Activated CD8-positive, alpha-beta memory T cell treated with anti-CD3 and anti-CD28 coated beads, Interleukin-2, amount 50 U/mL, for 1 hour (primary cell): ENCODE measurements at regions not wholly inside any gene's neighbourhood (a gene's known extent, or its start where the extent isn't known, plus 50 kb on each side); places are given as distances from the start of the nearest gene placed in this dataset.
"Not testable (repeated sequence)": the region's sequence is repeated elsewhere in the genome, so short reads cannot be mapped to it uniquely, and the experiment has no call there.

ENCODE experiments used
- DNase-seq: peaks from one replicate; pipeline ENCODE4 v3.0.0-alpha.2; 2020; ENCODE audit errors: extremely low read depth

DNA sequence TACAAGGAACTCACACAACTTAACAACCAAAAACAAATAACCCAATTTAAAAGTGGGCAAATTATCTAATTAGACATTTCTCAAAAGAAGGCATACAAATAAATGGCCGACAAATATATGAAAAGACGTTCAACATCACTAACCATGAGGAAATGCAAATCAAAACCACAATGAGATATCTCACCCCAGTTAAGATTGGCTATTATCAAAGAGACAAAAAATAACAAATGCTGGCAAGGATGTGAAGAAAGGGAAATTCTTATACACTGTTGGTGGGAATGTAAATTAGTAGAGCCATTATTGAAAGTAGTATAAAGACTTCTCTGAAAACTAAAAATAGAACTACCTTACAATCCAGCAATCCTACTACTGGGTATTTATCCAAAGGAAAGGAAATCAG is 96.7 kb upstream of the SIRPG start:
- no peak for DNase-seq

DNA sequence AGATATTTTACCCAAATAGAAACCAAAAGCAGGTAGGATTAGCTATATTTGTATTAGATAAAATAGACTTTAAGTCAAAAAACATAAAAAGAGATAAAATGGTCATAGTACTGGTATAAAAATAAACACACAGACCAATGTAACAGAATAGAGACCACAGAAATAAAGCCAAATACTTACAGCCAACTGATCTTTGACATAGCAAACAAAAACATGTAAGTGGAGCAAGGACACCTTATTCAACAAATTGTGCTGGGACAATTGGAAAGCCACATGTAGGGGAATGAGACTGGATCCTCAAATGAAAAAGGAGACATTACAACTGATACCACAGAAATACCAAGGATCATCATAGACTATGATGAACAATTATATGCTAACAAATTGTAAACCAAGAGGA is 94.5 kb upstream of the SIRPG start:
- DNase-seq = no peak

DNA sequence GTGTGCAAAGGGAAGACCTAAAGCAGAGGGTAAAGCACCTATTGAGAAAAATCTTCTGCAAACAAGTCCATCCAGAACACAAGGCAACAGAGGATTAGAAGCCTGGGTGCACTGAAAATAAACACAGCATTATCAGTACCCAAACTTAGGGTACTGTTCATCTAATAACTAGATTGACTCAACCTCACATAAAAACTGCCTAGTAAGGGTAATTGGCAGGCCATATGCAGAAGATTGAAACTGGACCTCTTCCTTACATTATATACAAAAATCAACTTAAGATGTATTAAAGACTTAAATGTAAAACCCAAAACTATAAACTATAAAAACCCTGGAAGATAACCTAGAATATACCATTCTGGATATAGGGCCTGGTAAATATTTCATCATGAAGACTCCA is 91.2 kb upstream of the SIRPG start:
- DNase-seq = no peak

DNA sequence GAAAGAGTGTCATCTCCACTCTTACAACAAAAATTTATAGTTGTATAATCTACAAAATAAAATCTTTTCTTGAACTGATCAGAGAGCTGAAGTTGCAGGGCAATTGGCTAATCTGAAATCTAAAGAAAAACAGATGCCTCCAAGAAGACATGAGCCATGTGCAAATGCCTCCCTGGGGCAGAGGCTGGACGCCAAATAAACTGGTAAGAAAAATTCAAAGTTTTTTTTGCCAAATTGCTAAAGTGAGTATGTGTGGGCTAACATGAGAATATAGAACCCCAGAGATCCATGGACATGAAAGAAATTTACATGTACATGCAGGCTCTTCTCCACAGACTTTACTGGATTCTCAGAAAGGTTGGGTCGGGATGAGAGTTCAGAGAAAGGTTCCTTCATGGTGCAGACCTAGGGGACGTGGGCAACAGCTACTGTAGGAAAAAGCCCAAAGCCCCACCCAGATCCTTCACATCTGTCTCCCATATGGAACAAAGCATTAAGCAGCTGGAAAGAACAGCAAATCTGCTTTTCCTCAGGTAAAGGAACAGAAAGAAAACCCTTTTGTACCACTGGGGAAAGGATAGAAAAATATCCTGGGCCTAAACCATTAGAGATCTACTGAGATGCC is 90.5 kb upstream of the SIRPG start:
- DNase-seq = no peak

DNA sequence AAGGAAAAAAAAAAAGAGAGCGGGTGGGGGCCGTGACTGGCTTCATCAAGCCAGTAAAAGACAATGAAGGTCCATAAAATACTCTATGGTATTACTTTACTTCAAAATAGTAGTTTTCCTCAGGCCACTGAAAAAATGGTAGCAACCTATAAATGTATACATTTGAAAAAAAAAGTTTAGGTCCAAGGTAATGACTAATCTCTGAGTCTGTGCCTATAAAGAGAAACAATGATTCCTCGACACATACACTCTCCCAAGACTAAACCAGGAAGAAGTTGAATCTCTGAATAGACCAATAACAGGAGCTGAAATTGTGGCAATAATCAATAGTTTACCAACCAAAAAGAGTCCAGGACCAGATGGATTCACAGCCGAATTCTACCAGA is 84.5 kb upstream of the SIRPG start:
- DNase-seq = not testable (repeated sequence)

DNA sequence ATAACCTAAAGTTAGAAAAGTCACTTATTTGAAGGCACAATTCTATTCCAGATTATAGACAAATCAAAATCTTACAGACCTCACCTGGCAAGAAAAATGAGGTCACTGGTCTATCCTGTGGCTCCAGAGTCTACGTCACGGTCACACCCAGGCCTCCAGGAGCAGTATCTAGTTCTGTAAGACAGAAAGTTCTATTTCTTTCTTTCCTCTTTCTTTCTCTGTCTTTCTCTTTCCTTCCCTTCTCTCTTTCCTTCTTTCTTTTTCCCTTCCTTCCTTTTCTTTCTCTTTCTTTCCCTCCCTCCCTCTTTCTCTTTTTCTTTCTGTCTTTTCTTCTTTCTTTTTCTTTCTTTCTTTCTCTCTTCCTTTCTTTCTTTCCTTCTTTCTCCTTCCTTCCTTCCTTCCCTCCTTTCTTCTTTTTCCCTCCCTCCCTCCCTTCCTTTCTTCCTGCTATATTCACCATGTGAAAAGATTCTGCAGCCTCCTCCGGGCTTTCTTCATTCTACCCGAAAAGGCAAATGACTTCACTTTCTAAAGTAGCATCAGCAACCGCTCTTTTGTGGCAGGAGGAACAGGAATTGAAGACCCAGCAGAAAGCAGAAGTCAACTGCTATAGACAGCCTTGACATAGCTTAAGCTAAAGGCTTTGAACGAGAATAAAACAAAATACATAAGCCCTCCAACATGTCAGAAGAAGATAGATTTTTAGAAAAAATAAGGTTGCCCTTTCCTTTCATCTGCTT is 83.9 kb upstream of the SIRPG start:
- no peak for DNase-seq

DNA sequence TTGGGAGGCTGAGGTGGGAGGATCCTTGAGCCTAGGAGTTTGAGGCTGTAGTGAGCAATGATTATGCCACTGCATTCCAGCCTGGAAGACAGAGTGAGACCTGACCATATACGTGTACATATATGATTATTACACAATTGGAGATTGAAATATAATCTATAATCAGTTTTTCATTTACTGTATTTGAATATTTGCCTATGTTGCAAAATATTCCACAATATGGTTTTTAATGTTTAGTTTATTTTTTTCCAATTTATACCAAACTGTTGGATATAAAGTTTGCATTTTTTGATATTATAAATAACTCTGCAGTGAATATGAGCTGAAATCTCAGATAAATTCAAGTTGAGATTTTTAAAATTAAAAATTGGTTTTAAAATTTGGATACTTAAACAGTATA is 79.6 kb upstream of the SIRPG start:
- DNase-seq = no peak

DNA sequence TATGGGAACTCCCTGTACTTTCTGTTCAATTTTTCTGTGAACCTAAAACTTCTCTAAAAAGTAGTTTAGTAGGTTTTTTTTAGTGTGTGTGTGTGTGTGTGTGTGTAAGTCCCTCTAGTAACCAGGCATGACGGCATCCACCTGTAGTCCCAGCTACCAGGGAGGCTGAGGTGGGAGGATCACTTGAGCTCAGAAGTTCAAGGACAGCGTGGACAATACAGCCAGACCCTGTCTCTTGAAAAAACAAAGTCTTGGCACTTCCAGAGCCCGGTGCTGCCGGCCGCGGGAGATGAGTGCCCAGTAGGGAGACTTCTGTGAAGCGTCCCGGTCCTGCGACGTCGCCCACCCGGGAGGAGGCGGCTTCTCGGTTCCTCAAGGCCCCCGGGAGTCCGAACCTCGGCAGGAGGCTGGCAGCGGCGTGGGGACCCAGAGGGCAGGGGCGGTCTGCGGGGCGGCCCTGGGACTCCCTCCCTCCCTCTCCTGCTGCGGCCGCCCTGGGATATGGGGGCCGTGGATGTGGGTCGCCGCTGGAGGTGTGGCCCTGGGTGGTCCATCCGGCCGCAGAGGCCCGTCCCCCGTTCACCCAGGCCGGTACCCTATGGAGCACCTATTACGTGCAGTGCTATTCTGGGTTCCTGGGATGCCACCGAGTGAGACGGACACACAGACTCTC is 78.0 kb upstream of the SIRPG start:
- no peak for DNase-seq

DNA sequence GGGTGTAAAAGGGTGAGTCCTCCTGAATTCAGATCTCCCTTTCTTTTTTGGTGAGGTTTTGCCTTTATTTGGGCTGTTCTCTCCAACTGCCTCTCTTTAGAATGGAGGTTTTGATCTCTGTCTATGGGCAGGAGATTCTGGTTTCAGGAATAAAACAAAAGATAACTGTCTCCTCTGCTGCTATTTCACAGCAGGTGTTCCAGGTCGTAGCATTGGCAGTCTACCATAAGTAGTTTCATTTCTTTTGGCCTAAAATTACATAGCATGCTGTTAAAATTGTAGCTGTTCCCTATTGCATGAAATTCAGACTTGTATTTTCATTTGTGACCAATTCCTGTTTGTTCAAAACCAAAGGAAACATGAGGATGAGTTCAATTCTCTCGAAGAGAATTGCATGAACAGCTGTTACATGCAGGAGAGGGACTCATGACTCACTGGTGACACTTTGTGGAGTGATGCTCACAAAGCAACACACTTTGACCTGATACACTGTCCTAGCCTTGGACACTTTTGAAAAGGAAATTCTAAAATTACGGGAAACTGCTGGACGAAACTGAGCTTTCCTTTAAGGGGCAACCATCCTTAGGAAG is 76.8 kb upstream of the SIRPG start:
- DNase-seq = no peak

DNA sequence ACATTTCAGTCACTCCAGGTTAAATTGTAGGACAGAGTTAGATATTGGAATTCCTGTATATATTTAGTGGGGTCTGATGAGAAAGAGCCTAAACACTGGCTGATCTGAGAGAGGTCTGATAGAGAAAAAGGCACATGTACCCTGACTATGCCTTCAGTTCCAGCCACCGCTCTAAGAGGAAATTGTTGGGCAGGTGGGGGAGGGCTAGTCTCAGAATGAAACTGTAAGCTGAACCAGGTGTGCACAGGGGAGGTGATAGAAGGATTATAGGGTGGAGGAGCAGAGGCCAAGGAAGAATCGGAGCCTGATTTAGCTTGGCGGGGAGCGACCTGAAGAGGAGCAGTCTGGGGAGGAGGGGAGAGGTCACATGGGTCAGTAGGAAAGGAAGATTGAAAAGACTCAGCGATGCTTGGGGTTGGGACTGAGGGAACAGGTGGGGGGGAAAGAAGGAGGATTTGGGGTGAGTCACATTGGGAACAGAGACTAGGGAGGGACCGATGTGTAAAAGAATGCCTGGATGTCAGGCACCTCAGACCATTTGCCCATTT is 74.3 kb upstream of the SIRPG start:
- not testable (repeated sequence) for DNase-seq

DNA sequence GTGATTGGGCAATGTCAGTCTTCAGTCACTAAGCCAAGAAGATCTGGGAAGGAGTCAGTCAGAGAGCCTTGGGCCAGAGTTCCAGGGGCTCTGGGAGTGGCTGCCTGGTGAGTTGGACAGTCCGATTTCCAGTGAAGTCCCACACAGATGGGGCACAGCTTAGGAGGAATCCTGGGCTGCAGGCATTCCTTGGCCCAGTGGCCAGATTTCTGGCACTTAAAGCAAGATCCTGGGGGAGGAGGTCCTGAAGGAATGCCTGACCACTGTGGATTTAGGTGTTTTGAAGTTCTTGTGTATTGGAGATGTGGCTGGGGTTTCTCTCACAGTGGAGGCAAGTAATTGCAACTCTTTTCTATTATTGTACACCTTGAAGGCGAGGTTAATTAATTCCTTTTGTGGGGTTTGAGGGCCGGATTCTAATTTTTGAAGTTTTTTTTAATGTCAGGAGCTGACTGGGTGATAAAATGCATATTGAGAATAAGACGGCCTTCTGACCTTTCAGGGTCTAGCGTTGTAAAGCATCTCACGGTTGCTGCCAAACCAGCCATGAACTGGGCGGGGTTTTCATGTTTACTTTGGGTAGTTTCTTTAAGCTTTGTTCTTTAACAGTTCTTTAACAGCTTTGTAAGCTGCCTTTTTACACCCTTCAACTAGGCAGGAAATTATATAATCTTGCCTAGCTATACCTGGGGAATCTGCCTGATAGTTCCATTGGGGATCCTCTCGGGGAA is 73.6 kb upstream of the SIRPG start:
- not testable (repeated sequence) for DNase-seq

DNA sequence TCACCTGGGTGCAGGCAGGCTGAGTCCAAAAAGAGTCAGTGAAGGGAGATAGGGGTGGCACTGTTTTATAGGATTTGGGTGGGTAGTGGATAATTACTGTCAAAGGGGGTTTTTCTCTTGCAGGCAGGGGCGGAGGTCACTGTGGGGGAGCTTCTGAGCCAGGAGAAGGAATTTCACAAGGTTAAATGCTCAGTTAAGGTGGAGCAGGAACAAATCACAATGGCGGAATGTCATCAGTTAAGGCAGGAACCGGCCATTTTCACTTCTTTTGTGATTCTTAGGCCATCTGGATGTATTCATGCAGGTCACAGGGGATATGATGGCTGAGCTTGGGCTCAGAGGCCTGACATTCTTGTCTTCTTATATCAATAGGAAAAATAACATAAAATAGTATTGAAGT is 69.7 kb upstream of the SIRPG start:
- not testable (repeated sequence) for DNase-seq

DNA sequence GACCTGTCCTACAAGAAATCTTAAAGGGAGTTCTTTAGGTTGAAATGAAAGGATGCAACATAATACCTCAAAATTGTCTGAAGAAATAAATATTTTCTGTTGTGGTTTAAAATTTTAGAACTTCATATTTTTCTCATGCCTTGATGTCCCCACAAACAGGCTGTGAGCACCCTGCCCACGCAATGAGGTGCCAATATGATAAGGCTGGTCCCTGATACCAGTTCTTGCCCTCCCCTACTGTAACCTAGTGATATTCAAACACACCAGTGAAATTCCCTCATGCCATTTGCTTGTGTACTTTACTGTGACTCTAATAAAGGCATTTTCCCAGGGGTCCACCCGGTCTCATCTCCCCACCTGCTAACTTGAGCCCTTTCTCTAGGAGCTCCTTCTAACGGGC is 67.3 kb upstream of the SIRPG start:
- DNase-seq = no peak

DNA sequence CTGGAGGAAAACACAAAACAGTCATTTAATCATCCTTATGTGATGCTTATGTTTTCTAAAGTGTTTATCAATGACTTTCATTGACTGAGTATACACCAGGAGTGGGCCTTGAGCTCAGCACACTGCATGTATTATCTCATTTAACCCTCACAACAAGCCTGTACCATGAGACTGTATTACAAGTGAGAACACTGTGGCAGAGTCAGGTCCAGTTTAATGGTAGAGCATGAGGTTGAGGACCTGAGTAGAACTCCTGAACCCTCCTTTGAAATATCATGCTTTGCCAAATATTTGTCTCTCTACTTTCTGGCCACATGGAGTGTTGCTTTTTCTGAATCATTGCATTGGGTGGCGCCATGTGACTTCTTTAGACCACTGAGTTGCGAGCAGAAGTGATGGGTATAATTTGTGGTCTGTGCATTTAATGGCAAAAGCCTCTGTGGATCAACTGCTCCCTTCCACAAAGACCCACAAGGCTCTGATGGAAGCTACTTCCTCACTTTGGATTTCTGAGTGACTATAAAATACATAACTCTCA is 65.0 kb upstream of the SIRPG start:
- DNase-seq = no peak

DNA sequence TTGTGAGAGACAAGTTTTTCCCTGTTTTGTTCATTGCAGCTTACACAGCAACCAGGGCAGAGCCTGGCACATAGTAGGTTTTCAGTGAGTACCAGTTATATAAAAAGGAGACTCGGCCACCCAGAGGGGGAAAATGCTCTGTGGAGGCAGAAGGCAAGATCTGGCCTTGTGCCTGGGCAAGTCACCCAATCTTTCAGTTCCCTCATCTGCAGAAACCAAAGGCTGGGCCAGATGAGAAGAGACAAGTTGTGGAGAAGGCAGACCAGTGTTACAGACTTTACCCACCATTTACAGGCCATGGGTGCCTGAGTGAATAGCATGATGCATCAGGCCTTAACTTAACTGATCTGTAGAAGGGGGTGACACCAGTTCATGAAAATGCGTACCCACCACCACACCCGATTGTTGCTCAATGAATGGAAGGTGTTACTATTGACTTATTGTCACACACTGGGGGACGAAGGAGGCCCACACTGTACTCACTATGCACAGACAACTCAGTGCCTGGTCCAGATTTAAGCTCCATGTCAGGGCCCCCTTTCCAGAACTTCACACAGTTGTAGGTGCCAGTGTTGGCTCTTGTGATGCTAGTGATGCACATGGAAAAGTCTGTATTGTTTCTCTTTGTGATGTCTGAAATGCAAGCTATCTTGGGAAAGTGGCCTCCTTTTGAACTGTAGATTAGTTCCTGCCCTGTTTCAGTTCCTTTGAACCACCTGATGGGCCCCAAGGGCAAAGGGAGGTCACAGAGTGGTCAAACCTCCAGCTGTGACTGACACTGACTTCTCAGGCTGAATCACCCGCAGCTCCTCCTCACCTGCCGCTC is 64.3 kb upstream of the SIRPG start:
- DNase-seq = no peak

DNA sequence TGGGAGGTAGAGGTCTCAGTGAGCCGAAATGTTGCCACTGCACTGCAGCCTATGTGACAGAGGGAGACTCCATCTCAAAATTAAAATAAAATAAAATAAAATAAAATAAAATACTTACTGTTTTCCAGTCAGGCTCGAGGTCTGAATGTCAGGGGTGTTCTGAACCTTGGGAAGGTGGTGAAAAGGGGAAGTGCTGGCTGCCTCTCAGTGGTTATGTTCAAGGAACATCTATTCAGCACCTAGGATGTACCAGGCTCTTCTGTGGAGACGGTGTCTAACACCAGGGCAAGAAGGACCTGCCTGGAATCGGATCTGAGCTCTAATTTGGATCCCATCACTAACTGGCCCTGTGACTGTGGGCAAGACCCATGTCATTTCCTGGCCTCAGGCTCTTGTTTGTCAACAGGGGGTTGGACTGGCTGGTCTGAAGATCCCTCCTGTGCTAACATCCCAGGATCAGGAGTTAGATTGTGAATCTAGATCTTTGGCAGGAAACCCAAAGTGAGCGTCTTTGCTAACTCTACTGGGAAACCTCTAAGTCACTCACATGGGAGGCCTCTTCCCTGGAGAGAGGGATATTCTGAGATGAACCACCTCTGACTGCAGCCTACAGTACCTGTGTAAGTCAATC is 63.4 kb upstream of the SIRPG start:
- no peak for DNase-seq

DNA sequence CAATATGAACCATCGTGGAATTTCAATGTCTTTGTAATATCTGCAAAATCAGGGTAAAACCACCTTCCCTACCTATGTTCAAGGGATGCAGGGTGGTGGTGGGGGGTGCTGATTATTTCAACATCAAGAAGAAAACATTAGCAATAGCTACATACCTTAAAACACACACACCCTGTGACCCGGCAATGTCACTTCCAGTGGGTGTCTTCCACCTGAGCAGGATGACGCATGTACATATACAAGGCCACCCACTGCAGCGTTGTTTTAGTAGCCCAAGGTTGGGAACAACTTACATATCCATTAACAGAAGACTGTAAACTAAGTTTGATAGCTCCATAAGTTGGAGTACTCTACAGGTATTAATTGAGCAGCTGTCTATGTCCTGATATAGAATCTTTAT is 62.6 kb upstream of the SIRPG start:
- no peak for DNase-seq

DNA sequence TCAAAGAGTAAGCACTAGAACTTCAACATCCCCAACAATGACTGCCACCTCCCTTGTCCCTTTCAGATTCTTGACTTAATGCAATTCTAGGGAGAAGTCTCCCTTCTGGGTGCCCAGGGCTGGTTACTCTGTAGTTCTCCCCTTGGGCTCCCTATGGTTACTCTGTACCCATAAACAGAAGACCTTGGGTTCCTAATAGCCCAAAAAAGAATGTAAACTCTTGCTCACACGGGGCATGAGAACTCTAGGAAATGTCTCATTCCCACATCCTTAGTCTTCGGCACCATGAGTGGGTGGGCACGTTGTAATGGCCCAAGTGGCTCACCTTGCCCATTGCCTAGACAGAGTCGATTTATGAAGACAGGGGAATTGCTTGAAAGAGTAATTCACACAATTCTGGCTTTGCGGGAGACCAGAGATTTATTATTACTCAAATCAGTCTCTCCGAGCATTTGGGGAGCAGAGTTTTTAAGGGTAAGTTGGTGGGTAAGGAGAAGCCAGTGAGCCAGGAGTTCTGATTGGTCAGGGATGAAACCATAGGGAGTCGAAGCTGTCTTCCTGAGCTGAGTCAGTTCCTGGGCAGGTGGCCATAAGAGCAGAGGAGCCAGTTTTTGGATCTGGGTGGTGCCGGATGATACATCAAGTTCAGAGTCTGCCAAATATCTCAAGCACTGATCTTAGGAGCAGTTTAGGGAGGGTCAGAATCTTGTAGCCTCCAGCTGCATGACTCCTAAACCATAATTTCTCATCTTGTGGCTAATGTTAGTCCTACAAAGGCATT is 61.2 kb upstream of the SIRPG start:
- DNase-seq = no peak
